Spleen (tissue), 7 donors: ENCODE measurements at regions not wholly inside any gene's neighbourhood (a gene's known extent, or its start where the extent isn't known, plus 50 kb on each side); places are given as distances from the start of the nearest gene placed in this dataset.

ENCODE experiments used
- CTCF ChIP-seq, 11 experiments: fragments of 200-600 bp in 7 of 11; fragments of 450-650 bp in 4 of 11; sonication (generic) in 4 of 11; IDR thresholded peaks in 8 of 11; conservative IDR thresholded peaks in 3 of 11; 1 replicate in 7 of 11; 2 replicates in 4 of 11; pipeline versions ENCODE4 v1.4.0 to v1.8.0; 2016 to 2021; ENCODE audit warnings: antibody characterized with exemption in 11 of 11, inconsistent platforms in 4 of 11, mild to moderate bottlenecking in 1 of 11
- POLR2A ChIP-seq, 3 donors: fragments of 450-650 bp; IDR thresholded peaks; one replicate each; pipeline ENCODE4 v1.5.1; 2017; ENCODE audit warnings: antibody characterized with exemption in 3 of 3, mild to moderate bottlenecking in 1 of 3
- POLR2AphosphoS5 ChIP-seq, 3 donors: sonication (generic); formaldehyde crosslinking; IDR thresholded peaks; one replicate each; pipeline ENCODE4 v1.5.1; 2017; ENCODE audit warnings: antibody characterized with exemption in 3 of 3
- donor health status: DM: no; HTN: no; CAD: no; lungs with moderate emphysema.
- donor health status: DM: no; HTN: no; CAD: no.
- donor health status: DM: no; HTN: no; CAD: no.

GRCh38 chr10:3477683-3478082 lies 305.1 kb upstream of the PITRM1 start:
- TF ChIP-seq POLR2AphosphoS5 (IDR thresholded peaks at IDR 0.05) = no peak
- TF ChIP-seq POLR2A (IDR thresholded peaks at IDR 0.05) = no peak
- TF ChIP-seq CTCF (IDR thresholded peaks at IDR 0.05 in 8 of 11, conservative IDR thresholded peaks at IDR 0.05 in 3 of 11) = no peak
